ENCODE measurements at regions not wholly inside any gene's neighbourhood (a gene's known extent, or its start where the extent isn't known, plus 50 kb on each side); places are given as distances from the start of the nearest gene placed in this dataset.

- H3K9me3 Mint-ChIP-seq = peaks cover 15% of the 10 kb centered on the region
- no peak overlapping the region for H3K27ac Mint-ChIP-seq
- peaks cover 2% of the 10 kb centered on the region for H3K4me1 Mint-ChIP-seq
- H3K4me3 Mint-ChIP-seq = no peak overlapping the region
- TF ChIP-seq CTCF (IDR thresholded peaks at IDR 0.05; ENCODE audit: unreplicated experiment in 3 of 3) = no peak
- no peaks in the 10 kb centered on the region for H3K27me3 Mint-ChIP-seq (ENCODE audit: low read depth)
- peaks cover 5% of the 10 kb centered on the region for H3K36me3 Mint-ChIP-seq (ENCODE audit: low read depth)
These were observed 295.4 kb upstream of the SPRED2 start for GRCh38 chr2:65727816-65728215.

- no peak for TF ChIP-seq CTCF (IDR thresholded peaks at IDR 0.05; ENCODE audit: unreplicated experiment in 3 of 3)
- H3K9me3 Mint-ChIP-seq = peaks cover 16% of the 10 kb centered on the region
- no peak overlapping the region for H3K4me3 Mint-ChIP-seq
- peaks cover 5% of the 10 kb centered on the region for H3K36me3 Mint-ChIP-seq (ENCODE audit: low read depth)
- no peaks in the 10 kb centered on the region for H3K27me3 Mint-ChIP-seq (ENCODE audit: low read depth)
- peaks cover 6% of the 10 kb centered on the region for H3K4me1 Mint-ChIP-seq
- H3K27ac Mint-ChIP-seq = no peak overlapping the region
These were observed 295.0 kb upstream of the SPRED2 start for GRCh38 chr2:65727381-65727780.

- Mint-ChIP-seq H3K36me3 (ENCODE audit: low read depth) (peaks cover 5% of the 10 kb centered on the region), H3K9me3 (peaks cover 14% of the 10 kb centered on the region)
- no peak for TF ChIP-seq CTCF (IDR thresholded peaks at IDR 0.05; ENCODE audit: unreplicated experiment in 3 of 3)
These were observed 292.4 kb upstream of the SPRED2 start for GRCh38 chr2:65724752-65725151.

GRCh38 chr2:65724336-65724735, 291.9 kb upstream of the SPRED2 start:
- peaks cover 5% of the 10 kb centered on the region for H3K36me3 Mint-ChIP-seq (ENCODE audit: low read depth)
- H3K4me1 Mint-ChIP-seq = peaks cover 10% of the 10 kb centered on the region
- H3K27ac Mint-ChIP-seq = no peak overlapping the region
- H3K4me3 Mint-ChIP-seq = no peak overlapping the region
- H3K27me3 Mint-ChIP-seq (ENCODE audit: low read depth) = no peaks in the 10 kb centered on the region
- peaks cover 14% of the 10 kb centered on the region for H3K9me3 Mint-ChIP-seq
- TF ChIP-seq CTCF (IDR thresholded peaks at IDR 0.05; ENCODE audit: unreplicated experiment in 3 of 3) = no peak

More at GRCh38 chr2:65724752-65725151, 292.4 kb upstream of the SPRED2 start:
- H3K27ac Mint-ChIP-seq = no peak overlapping the region
- no peak overlapping the region for H3K4me3 Mint-ChIP-seq
- no peaks in the 10 kb centered on the region for H3K27me3 Mint-ChIP-seq (ENCODE audit: low read depth)
- peaks cover 10% of the 10 kb centered on the region for H3K4me1 Mint-ChIP-seq

GRCh38 chr2:65722028-65722778, 289.8 kb upstream of the SPRED2 start:
- Mint-ChIP-seq H3K4me1 (peaks cover 17% of the 10 kb centered on the region), H3K27ac (peak overlapping the region in 2 of 3 experiments; percentile 10 to 78), H3K27me3 (ENCODE audit: low read depth) (no peaks in the 10 kb centered on the region), H3K4me3 (no peak overlapping the region), H3K9me3 (peaks cover 9% of the 10 kb centered on the region), H3K36me3 (ENCODE audit: low read depth) (peaks cover 5% of the 10 kb centered on the region)
- peak; percentile 53 to 69 (median 56) for TF ChIP-seq CTCF (IDR thresholded peaks at IDR 0.05; ENCODE audit: unreplicated experiment in 3 of 3)

GRCh38 chr2:65716698-65717097, 284.3 kb upstream of the SPRED2 start:
- no peak for TF ChIP-seq CTCF (IDR thresholded peaks at IDR 0.05; ENCODE audit: unreplicated experiment in 3 of 3)
- Mint-ChIP-seq H3K4me1 (peaks cover 13% of the 10 kb centered on the region), H3K27ac (no peak overlapping the region), H3K27me3 (ENCODE audit: low read depth) (no peaks in the 10 kb centered on the region), H3K9me3 (no peaks in the 10 kb centered on the region), H3K36me3 (ENCODE audit: low read depth) (no peaks in the 10 kb centered on the region), H3K4me3 (no peak overlapping the region)

All from nephron (organoid).